C1 segment of cervical spinal cord (tissue), 14 donors: ENCODE measurements at regions not wholly inside any gene's neighbourhood (a gene's known extent, or its start where the extent isn't known, plus 50 kb on each side); places are given as distances from the start of the nearest gene placed in this dataset.
"Not testable (repeated sequence)": the region's sequence is repeated elsewhere in the genome, so short reads cannot be mapped to it uniquely, and the experiment has no call there.

Experiments used
- DNase-seq, 14 donors: peaks; one replicate each; lab custom pipeline; 2025; lab: John Stamatoyannopoulos, UW

DNA sequence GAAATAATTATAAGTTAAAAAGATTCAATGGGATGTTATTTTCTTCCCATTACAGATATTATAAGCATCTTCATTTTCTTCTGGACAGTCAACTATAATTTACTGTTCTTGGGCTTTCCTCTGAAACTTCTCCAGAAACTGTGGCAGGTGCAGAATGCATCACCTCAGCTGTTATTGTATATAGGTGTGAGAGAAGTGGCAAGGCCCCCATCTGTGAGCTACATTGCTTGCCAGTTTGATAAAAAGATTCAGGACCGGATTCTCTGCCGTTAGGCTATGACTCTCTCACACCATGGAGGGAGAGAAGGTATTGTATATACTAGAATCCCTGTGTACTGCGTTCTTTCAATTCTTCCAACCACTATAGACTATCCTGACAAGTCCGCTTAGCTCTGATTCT lies 135.8 kb upstream of the CENPW start:
- DNase-seq, result no peak

DNA sequence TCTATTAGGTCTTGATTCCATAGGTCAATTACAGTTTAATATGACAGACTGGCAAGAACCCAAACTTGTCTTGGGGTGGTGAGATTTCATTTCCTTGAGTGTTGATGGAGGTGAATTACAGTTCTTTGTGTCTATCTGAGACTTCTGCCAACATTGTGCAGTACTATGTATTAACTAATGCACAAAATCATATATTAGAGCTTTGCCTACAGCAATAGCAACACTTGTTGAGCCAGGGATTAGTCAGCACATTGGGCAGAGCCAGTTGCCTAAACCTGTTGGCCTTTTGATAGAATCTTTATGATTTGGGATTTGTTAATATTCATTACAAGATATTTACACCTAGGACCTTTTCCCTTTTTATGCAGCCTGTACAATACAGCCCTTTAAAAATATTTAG lies 135.3 kb upstream of the CENPW start:
- no peak for DNase-seq

DNA sequence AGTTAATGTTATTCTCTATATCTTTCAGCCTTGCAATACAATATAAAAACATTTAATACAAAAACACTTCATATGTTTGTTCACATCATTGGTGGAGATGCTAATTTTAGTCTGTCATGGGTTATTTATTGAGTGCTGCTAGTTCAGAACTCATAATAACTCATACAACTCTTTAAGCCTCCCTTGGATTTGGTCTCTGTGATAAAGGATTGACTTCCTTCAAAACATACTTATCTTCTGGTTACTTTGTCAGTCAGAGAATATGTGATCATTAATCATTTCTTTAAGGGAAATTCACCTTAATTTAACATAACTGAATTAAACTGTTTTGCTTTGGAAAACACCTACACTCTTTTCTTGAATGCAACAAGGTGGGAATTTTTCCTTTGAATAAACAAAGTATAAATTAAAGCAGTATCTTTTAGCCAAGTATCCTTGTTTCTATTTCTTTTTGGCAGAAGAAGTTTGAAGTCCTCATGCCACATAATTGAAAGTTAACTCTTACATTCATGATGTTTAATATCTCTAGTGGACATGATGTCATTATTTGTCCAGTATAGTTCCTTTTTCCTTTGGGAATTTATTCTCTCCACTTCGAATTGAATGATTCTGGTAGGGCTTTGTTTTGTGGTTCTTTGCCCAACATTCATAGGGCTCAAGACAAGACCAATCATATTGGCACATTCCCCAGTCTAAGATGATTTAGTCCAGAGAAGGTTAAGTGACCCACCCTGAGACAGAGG lies 133.2 kb upstream of the CENPW start:
- DNase-seq, result no peak

DNA sequence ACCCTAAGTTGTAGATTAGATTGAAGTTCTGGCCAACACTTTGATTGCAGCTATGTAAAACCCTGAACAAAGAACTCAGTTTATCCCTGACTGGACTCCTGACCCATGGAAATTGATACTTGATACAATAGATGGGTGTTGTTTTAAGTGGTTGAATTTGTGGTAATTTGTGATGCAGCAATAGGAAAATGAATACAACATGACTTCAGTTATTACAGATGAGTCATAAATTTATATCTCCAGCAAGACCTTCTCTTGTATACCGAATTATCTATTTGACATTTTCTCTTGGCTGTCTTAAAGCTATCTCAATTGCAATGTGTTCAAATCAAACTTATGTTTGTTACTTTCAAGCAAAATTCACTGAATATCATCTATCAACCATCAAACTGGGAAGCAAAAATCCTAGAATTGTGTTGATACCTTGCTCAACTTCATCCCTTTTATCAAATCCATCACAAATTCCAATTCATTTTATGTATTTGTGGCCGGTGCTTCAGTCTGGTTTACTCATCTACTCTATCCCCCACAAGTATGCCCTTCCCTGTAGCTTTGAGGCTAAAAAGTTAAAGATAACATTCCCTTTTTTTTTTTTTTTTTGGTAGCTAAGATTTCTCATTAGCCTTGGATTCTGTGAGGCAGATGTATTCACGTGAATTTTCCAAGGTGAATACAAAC lies 129.4 kb upstream of the CENPW start:
- no peak for DNase-seq

DNA sequence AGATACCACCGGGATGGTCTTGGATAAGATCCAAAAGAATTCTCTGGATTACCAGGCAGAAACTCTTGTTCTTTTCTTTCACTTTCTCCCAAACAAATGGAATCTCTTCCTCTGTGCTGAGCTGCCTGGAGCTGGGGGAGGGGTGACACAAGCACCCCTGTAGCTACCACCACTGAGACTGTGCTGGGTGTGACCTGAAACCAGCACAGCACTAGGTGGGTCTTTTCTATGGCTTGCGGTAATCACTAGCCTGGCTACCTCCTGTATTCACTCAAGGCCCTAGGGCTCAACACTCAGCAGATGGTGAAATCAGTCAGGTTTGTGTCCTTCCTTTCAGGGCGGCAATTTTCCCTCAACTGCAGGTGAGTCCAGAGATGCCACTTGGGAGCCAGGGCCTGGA lies 122.4 kb upstream of the CENPW start:
- DNase-seq, result no peak

DNA sequence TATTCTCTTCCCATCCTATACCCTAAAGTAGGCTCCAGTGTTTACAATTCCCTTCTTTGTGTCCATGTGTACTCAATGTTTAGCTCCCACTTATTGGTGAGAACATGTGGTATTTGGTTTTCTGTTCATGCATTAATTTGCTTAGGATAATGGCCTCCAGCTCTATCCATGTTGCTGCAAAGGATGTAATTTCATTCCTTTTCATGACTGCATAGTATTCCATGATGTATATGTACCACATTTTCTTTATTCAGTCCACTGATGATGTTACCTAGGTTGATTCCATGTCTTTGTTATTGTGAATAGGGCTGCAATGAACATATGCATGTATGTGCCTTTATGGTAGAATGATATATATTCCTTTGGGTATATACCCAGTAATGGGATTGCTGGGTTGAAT lies 119.0 kb upstream of the CENPW start:
- DNase-seq, result not testable (repeated sequence)

DNA sequence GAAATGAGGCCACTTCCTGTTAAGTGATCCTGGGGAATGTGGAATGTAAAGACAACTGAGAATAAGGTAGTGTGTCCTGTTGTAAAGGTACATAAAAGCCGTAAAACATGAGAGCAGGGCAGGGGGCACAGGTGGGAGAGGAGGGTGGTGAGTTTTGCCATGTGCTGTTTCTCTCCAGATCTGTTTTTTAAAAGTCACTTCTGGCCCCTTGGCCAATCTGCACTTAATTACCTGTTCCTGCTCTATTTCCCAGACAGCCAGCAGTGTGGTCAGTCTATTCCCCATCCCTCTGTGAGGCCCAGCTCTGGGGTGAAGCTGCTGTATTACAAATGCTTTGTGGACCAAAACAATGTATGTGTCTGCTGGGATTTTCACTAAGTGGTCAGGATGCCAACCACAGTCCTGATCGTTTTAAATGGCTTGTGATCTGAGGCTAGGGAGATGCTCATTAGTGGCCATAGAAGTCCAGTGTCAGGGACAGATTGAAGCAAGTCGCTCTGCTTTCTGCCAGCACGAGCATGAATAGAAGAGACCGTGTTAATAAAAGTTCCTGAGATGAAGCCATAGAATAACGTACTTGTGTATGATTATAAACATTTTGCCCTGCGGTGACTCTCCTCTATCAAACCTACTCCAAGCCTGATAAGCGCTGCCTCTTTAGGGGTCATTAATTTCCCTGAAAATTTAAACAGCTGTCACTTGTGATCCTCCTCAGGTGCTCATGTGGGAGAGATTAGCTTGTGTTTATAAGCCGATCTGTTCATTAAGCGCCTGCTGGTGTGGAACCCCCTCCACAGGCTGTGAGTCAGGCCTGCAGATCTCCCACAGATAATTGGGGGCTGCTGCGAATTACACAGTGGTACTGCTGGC lies 111.8 kb upstream of the CENPW start:
- DNase-seq, result peak in 1 of 14 donors; percentile 20

DNA sequence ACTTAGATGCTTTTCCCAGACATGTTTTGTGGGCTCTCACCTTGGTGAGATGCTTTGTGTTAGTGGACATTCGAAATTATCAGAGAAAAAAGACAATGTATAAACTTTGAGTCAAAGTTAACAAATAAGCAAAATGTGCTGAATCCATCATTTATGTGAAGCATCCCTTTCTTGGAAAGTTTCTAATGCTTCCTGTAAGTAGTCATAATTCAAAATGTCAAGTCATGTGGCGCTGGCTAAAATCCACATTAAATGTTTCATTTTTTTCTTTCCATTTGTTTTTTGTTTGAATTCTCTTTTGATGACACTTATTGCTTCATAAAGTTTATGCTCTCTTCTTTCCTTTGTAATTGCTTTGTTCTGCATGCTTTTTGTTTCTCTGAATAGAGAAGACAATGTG lies 107.2 kb upstream of the CENPW start:
- no peak for DNase-seq

DNA sequence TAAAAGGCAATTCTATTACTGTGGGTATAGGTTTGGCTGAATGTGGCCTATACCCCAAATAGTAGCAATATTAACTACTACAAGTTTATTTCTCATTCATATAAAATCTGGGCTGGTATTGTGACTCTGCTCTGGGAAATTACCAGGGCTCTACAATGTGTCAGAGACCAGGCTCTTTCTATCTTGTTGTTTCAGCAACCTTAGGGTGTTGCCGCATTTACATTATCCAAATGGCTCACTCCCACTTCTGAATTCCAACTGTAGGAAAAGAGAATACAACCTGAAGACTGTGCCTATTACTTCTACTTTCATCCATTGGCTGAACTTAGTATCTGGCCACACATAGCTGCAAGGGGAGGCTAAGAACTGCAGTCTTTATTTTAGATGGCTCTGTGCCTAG lies 106.7 kb upstream of the CENPW start:
- no peak for DNase-seq

DNA sequence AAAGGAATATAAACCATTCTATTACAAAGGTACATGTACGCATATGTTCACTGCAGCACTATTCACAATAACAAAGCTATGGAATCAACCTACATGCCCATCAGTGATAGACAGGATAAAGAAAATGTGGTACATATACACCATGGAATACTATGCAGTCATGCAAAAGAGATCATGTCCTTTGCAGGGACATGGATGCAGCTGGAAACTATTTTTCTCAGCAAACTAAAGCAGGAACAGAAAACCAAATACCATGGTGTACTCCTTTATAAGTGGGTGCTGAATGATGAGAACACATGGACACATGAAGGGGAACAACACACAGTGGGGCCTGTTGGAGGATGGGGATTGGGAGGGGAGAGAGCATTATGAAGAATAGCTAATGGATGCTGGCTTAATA lies 104.6 kb upstream of the CENPW start:
- no peak for DNase-seq

DNA sequence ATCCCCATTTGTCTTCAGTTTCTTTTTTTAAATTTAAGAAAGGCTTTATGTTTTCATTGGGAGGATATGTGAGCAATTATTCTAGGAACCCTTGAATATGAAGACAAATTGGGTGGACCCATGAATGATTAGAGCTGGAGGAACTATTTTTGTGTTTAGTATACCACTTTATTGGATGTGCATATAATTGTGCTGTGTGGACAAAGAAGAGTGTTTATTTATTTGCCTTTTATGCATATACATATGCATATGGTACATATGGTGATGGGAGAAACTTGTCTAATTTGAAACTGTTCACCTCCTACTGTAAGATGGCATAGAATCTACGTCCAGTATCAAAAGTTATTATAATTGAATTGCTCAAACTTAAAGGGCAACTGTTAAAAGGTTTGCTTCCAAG lies 94.8 kb upstream of the CENPW start:
- no peak for DNase-seq

DNA sequence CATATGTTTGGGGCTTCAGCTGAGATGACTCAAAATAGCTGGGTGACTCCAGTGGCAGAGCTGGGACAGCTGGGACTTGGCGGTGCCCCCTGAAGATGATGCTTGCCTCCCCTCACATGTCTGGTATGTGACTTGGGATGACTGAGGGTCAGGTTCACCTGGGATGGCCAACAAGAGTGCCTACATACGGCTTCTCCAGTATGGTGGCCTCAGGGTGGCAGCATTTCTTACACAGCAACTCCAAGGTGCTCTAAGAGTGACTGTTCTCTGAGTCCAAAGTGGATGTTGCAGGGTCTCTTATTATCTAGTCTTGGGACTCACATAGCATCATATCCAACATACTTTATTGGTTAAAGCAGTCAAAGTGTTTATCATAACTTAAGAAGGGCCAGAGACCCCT lies 87.8 kb upstream of the CENPW start:
- DNase-seq, result no peak

DNA sequence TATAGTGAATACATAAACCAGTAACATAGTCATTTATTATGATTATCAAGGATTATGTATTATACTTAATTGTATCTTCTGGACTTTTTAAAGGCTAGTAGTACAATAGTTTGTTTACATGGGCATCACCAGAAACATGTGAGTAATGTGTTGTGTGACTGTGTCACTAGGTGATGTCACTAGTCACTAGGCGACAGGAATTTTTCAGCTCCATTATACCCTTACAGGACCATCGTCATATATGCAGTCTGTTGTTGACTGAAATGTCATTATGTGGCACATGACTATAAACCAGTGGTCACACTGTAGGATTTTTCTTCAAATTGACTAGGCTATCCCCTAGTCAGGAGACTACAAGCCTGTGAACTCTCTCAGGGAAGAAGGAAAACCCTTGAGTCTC lies 86.5 kb upstream of the CENPW start:
- DNase-seq, result no peak

DNA sequence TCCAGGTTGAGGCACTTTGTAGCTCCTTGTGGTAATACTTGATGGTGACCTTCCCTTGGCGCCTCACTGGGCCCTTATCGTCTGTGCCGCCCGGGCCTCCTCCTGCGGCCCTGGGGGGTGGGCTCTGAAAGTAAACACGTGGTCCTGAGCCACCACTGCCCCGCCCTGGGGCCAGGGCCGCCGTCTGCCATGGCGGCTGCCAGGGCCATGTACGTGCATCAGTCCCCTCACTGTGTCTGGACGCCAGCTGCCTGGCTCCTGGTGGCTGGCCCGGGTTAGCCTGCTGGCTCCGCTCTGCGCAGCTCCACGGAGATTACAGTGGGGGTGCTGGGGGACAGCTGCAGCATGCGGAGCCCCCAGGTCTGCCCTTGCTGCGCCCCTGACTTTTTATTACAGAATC lies 81.8 kb upstream of the CENPW start:
- no peak for DNase-seq

DNA sequence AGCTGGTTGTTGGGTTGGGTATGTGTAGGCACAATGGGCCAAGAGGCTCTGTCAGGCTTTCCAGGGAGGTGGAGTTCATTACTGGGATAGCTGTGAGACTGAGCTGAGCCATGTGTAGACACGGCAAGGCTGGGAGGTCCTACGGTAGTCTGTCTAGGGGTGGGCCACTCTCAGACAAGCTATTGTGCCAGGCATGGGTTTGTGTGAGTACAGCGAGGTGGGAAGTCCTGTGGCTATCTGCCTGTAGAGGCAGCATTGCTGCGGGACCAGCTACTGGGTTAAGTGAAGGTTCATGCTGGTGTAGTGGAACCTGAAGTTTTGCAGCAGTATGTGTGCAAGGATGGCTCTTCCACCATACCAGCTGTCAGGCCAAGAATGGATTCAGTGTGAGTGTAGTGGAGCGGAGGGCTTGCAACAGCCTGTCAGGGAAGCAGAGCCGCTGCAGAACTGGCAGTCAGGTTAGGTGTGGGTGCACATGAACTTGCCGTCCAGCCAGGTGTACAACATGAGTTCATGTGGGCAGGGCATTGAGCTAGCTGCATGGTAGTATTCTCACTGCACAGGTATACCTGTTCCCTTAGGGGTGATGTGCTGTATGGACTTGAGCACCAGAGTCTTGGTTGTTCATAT lies 78.0 kb upstream of the CENPW start:
- DNase-seq, result no peak

DNA sequence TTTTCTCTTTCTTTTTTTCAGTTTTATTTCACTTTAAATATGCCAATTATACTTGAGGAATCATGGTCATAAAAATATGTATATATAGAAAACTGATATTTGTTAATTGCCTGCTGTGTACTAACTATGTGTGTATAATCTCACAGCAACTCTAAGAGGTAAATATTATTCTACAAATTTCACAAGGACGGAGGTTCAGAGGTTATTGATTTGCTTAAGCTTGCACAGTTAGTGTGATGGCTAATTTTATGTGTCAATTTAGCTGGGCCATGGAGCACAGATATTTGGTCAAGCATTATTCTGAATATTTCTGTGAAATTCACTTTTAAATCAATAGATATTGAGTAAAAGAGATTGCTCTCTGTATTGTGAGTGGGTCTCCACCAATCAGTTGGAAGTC lies 75.7 kb upstream of the CENPW start:
- no peak for DNase-seq

DNA sequence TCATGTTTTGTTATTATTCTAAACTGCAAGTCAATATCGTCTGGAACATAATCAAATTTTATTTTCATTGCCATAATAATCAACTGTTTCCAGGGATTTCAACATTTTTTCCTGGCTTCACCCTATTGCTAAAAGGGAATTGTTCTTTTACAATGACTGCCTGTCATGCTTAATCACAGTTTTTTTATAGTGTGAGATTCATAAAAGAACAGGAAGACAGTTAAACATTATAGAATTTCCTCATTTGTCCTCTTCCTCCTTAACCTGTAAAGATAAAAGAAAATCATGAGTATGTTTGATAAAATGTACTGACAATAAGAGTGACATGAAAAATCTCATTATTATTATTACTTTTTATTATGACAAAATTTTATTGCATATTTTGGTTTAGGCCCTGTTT lies 73.3 kb upstream of the CENPW start:
- no peak for DNase-seq

DNA sequence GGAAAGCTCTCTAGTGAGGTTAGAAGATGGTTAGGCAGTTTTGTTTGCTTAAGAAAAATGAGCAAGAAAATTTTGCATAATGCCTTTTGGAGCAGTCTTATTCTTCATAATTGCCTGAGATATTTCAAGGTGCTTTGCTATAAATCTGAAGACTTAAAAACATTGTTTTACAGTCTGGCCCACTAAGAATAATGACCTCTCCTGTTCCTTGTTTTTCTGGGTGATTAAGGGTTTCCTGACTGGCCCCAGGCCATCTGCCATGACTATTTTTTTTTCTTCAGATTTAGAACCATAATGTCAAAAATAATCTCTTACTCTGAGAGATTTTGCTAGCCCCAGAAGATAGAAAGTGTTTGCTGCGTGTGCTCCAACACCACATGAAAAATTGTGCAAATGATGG lies 72.3 kb upstream of the CENPW start:
- no peak for DNase-seq

DNA sequence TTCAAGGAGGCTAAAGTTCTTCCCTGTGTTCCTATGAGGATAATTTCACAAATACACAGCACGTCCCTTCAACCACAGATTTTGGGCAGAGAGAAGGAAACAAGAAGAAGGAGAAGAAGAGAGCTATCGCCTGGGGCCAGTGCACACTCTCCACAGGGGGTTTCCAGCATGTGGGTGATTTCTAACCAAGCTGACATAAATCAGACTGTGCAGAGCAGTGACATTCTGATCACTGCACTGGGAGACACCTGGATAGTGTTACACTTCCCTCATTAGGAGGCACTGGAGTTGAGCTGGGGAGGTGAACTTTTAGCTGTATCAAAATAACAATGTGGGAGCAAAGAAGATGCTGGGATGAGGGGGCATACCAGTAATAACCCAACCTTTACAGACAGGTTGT lies 71.8 kb upstream of the CENPW start:
- no peak for DNase-seq

DNA sequence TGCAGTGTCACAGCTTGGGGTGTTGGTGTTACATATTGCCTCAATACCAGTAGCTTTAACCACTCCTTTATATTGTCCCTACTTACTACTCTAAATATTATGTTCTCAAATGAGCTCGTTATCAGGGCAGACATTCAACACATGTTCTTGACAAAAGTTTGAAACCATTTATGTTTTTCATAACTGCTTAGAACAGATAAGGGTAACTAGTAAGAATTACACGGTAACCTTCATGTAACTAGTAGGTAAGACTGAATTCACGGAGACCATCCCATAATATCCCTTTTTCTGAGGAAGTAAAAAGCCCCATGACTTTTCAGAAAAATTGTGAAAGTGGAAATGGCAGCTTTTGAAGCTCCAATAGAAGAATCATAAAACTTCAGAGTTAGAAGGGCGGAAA lies 59.6 kb upstream of the CENPW start:
- DNase-seq, result no peak

DNA sequence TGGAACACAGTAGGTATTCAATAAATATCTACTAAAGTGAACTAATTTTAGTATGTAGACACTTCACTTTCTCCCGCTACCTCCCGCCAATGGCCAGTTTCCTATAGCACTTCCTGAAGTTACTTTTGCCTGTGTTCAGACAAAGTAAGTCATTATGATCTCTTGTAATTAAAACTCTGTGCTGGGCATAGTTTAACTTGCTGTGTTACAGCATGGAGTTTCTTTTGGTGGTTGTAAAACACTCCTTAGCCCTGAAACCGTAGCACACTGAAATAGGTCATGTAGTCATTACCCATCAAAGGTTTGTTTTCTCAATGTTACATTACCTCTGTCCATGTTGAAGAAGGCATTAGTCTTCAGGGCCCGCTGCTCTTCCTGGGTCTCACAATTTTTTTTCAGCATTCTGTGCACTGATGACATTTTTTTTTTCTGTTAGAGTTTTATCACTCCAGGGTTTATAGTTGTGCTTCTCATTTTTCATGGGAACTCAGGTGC lies 54.0 kb upstream of the CENPW start:
- DNase-seq, result no peak
